ENCODE measurements at regions not wholly inside any gene's neighbourhood (a gene's known extent, or its start where the extent isn't known, plus 50 kb on each side); places are given as distances from the start of the nearest gene placed in this dataset.
"Not testable (repeated sequence)": the region's sequence is repeated elsewhere in the genome, so short reads cannot be mapped to it uniquely, and the experiment has no call there.

GRCh38 chr20:1825507-1825906 lies 69.7 kb upstream of the SIRPA start:
- DNase-seq, result no peak

GRCh38 chr20:1824834-1825233 lies 70.4 kb upstream of the SIRPA start:
- no peak for DNase-seq

GRCh38 chr20:1824181-1824580 lies 71.0 kb upstream of the SIRPA start:
- DNase-seq, result peak; percentile 63 to 72

- no peak for DNase-seq
These were observed 71.8 kb upstream of the SIRPA start for GRCh38 chr20:1823450-1823844.

GRCh38 chr20:1822564-1823449 lies 72.4 kb upstream of the SIRPA start:
- DNase-seq, result no peak

- no peak for DNase-seq
These were observed 74.8 kb upstream of the SIRPA start for GRCh38 chr20:1820138-1821079.

- peak; percentile 63 for DNase-seq
These were observed 75.7 kb upstream of the SIRPA start for GRCh38 chr20:1819311-1820137.

GRCh38 chr20:1818895-1819294 lies 76.3 kb upstream of the SIRPA start:
- no peak for DNase-seq

GRCh38 chr20:1818247-1818840 lies 76.9 kb upstream of the SIRPA start:
- DNase-seq, result no peak

GRCh38 chr20:1817577-1818211 lies 77.5 kb upstream of the SIRPA start:
- no peak for DNase-seq

- no peak for DNase-seq
These were observed 78.5 kb upstream of the SIRPA start for GRCh38 chr20:1816384-1817381.

GRCh38 chr20:1815502-1816085 lies 79.6 kb upstream of the SIRPA start:
- DNase-seq, result no peak

- not testable (repeated sequence) for DNase-seq
These were observed 80.3 kb upstream of the SIRPA start for GRCh38 chr20:1814861-1815260.

- DNase-seq, result no peak
These were observed 81.3 kb upstream of the SIRPA start for GRCh38 chr20:1813674-1814635.

- DNase-seq, result no peak
These were observed 82.1 kb upstream of the SIRPA start for GRCh38 chr20:1813101-1813529.

- DNase-seq, result no peak
These were observed 83.3 kb upstream of the SIRPA start for GRCh38 chr20:1811621-1812498.

- DNase-seq, result peak; percentile 34 to 57
These were observed 84.1 kb upstream of the SIRPA start for GRCh38 chr20:1810926-1811620.

Data from AML-193 (cell line).